C4-2B (cell line): ENCODE measurements at regions not wholly inside any gene's neighbourhood (a gene's known extent, or its start where the extent isn't known, plus 50 kb on each side); places are given as distances from the start of the nearest gene placed in this dataset.

ENCODE experiments used
- ZFX ChIP-seq: fragments of 450-650 bp; IDR thresholded peaks from 2 replicates; pipeline ENCODE4 v1.6.1; 2017
- TF ChIP-seq, protein P1 (sequence below): fragments of 450-650 bp; conservative IDR thresholded peaks from 2 replicates; pipeline ENCODE4 v1.5.1; 2017; ENCODE audit warnings: mild to moderate bottlenecking

DNA sequence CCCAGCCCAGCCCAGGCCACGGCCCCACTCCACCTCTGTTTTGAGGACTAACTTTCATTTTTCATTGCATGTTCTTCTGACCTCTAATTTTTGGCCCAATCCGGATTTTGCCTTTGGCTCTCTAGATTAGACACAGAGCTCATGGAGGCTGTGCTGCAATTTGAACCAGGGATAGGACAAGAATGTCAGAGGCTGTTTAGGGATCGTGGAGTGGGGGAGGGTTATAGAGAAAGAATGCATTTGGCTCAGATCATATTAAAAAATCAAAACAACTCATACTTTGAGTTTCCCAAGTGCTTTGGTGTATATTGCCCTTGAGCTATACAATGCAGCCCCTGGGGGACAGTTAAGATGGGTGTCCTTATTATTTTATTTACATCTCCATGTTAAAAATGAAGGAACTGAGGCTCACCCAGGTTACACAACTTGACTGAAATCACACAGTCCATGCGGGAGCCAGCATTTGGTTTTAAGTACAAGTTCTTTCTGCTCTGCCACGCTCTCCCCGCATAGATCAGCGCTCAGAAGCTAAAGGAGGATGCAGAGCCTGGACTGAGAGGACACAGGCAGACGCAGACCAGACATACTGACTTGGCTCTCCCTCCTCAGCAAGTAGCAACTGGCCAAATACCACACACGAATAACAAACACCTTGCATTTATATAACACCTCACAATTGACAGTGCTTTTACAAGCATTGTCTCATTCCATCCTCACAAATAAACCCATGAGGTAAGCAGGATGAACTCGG is 126.4 kb upstream of the RAI14 start:
- TF ChIP-seq, protein P1, sequence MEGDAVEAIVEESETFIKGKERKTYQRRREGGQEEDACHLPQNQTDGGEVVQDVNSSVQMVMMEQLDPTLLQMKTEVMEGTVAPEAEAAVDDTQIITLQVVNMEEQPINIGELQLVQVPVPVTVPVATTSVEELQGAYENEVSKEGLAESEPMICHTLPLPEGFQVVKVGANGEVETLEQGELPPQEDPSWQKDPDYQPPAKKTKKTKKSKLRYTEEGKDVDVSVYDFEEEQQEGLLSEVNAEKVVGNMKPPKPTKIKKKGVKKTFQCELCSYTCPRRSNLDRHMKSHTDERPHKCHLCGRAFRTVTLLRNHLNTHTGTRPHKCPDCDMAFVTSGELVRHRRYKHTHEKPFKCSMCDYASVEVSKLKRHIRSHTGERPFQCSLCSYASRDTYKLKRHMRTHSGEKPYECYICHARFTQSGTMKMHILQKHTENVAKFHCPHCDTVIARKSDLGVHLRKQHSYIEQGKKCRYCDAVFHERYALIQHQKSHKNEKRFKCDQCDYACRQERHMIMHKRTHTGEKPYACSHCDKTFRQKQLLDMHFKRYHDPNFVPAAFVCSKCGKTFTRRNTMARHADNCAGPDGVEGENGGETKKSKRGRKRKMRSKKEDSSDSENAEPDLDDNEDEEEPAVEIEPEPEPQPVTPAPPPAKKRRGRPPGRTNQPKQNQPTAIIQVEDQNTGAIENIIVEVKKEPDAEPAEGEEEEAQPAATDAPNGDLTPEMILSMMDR: no peak
- TF ChIP-seq ZFX: no peak
